RWPE1 (cell line): ENCODE measurements at regions not wholly inside any gene's neighbourhood (a gene's known extent, or its start where the extent isn't known, plus 50 kb on each side); places are given as distances from the start of the nearest gene placed in this dataset.

Experiments
- CTCF ChIA-PET: fragments of 350-600 bp; sonication (Branson Sonifier 250); formaldehyde crosslinking; extraction: SDS; loops from one replicate; lab custom pipeline; 2021; lab: Yijun Ruan, JAX
- POLR2A ChIA-PET: fragments of 400-600 bp; formaldehyde crosslinking; extraction: SDS; loops from one replicate; lab custom pipeline; 2020; ENCODE audit warnings: antibody characterized with exemption; ENCODE audit not compliant: low non-redundant PET; lab: Yijun Ruan, JAX
- DNase-seq: peaks from one replicate; pipeline ENCODE4 v3.0.0; 2012; ENCODE audit warnings: low spot score
- H3K27ac ChIP-seq: fragments of 450-650 bp; 2 replicates; pipeline ENCODE4 v1.5.1; 2017
- CTCF ChIP-seq: fragments of 450-650 bp; conservative IDR thresholded peaks from 2 replicates; pipeline ENCODE4 v1.5.1; 2017; ENCODE audit warnings: low read depth, mild to moderate bottlenecking

DNA sequence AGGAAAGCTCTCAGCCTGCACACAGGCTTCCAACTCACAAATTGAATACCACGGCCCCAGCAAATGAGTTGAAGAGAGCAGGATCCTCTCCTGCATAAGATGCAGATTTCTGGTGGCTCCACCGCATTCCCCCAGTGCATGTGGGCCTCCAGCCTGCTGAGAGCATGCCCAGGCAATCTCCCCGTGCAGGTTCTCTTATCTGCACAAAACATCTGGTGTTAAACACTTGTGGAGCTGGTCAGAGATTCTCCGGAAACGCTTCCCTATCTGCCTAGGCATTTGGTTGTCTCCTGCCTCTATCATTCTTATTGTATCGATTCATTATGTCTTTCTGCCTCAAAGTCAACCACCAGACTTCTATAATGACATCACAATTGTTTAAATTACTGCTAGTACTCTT is 1349.0 kb upstream of the B3GALT2 start:
- ChIA-PET POLR2A (no interaction called here), CTCF (no interaction called here)
- TF ChIP-seq CTCF: no peak
- DNase-seq: no peak
- H3K27ac ChIP-seq: no peak overlapping the region

- POLR2A ChIA-PET: no interaction called here
- CTCF ChIA-PET: no interaction called here
- no peak overlapping the region for H3K27ac ChIP-seq
- DNase-seq: no peak
- TF ChIP-seq CTCF: no peak
Measured at GRCh38 chr1:194534784-194535183, 1348.4 kb upstream of the B3GALT2 start.

DNA sequence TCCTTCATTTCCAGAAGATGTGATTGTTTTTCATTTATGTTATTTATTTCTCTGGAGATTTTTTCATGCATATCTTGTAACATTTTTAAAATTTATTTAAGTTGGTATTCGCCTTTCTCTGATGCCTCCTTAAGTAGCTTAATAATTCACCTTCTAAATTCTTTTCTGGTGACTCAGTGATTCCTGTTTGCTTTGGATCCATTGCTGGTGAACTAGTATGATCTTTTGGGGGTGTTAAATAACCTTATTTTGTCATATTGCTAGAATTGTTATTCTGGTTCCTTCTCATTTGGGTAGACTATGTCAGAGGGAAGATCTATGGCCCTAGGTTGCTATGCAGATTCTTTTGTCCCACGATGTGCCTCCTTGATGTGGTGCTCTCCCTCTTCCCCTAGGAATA is 1347.2 kb upstream of the B3GALT2 start:
- TF ChIP-seq CTCF: no peak
- CTCF ChIA-PET: interaction anchor here (0.7 kb wide), 1 partner anchor 847 kb away, joined by 3 read pairs; no protein-coding TSS in a partner anchor
- H3K27ac ChIP-seq: no peak overlapping the region
- DNase-seq: no peak
- POLR2A ChIA-PET: no interaction called here

DNA sequence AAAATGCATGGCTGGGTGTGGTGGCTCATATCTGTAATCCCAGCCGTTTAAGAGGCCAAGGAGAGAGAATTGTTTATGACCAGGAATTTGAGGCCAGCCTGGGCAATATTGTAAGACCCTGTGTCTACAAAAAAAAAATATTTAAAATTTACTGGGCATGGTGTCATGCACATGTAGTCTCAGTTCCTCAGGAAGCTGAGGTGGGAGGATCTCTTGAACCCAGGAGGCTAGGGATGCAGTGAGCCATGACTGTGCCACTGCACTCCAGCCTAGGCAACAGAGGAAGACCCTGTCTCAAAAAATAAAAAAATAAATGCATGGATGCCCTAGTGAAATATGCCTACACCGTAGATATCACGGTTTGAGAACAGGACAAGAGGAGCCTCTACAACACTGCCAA is 1331.2 kb upstream of the B3GALT2 start:
- H3K27ac ChIP-seq: no peak overlapping the region
- DNase-seq: no peak
- no peak for TF ChIP-seq CTCF
- CTCF ChIA-PET: no interaction called here
- POLR2A ChIA-PET: no interaction called here

DNA sequence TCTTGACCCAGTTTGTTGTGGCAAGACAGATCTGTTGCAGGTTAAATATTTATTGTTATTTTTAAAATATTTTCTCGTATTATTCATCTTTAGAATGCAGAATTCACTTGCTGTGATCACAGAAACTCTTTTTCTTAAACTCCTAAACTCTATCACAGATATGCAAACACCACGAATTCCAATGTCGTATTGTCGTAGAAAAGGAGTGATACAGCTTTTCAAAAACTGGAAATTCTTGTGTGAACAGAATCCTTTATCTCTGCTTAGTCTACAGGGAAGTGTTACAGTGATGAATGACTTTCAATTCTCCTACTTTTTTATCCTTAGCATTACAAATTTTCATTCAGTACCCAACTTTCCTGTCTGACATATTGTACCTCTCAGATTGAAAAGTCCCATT is 1329.5 kb upstream of the B3GALT2 start:
- CTCF ChIA-PET: no interaction called here
- POLR2A ChIA-PET: no interaction called here
- no peak overlapping the region for H3K27ac ChIP-seq

GRCh38 chr1:194512957-194513356 is 1326.5 kb upstream of the B3GALT2 start:
- no peak for TF ChIP-seq CTCF
- ChIA-PET POLR2A (no interaction called here), CTCF (no interaction called here)
- no peak overlapping the region for H3K27ac ChIP-seq
- no peak for DNase-seq

More for the DNA sequence above, 1329.5 kb upstream of the B3GALT2 start:
- TF ChIP-seq CTCF: no peak
- DNase-seq: no peak

DNA sequence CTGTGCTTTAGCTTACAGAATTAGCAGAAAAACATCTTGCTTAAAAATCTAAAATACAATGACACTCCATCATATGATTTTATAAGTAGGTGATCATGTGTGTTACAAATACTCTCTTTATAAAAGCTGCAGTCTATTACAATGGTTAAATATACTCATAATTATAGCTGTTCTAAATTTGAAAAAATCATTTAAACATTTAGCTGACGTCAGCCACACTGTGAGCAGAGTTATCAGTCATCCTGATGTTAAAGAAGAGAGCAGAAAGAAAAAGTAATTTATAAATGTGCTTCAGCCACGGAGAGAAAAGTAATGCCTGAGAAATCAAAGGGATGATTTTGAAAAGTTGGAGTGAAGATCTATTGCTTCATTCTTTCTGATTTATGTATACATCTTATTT is 1325.9 kb upstream of the B3GALT2 start:
- POLR2A ChIA-PET: no interaction called here

More for the DNA sequence above, 1325.9 kb upstream of the B3GALT2 start:
- TF ChIP-seq CTCF: no peak
- DNase-seq: no peak
- CTCF ChIA-PET: no interaction called here
- H3K27ac ChIP-seq: no peak overlapping the region
